Lower leg skin (tissue), 3 donors: ENCODE measurements at regions not wholly inside any gene's neighbourhood (a gene's known extent, or its start where the extent isn't known, plus 50 kb on each side); places are given as distances from the start of the nearest gene placed in this dataset.

Experiments used
- CTCF ChIP-seq, 3 donors: fragments of 450-650 bp; IDR thresholded peaks; one replicate each; pipeline ENCODE4 v1.5.1; 2016; ENCODE audit warnings: antibody characterized with exemption in 3 of 3, mild to moderate bottlenecking in 3 of 3, moderate library complexity in 2 of 3
- POLR2A ChIP-seq, 2 donors: fragments of 450-650 bp; IDR thresholded peaks; one replicate each; pipeline ENCODE4 v1.6.1; 2016 to 2017; ENCODE audit warnings: antibody characterized with exemption in 2 of 2, mild to moderate bottlenecking in 1 of 2, moderate library complexity in 1 of 2

DNA sequence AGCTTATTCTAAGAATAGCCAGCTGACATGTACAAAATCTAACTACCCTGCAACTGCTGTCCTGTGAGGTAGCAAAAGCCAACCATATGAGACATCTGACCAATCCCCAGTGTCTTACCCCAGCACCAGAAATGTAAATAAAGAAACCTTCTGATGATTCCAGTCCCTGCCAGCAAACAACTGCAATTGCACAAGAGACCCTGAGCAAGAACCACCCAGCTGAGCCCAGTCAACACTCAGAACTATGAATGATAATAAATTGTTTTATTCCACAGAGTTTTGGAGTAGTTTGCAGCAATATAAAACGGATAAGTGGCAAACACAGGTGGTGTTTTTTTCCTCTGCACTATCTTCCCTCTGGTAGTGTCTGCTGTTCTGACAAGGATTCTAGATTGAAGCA, 94.9 kb downstream of the ERCC5 start:
- TF ChIP-seq CTCF (IDR thresholded peaks at IDR 0.05) (no peak), POLR2A (IDR thresholded peaks at IDR 0.05) (no peak)
